Fibroblast of villous mesenchyme (primary cell): ENCODE measurements at regions not wholly inside any gene's neighbourhood (a gene's known extent, or its start where the extent isn't known, plus 50 kb on each side); places are given as distances from the start of the nearest gene placed in this dataset.

Experiments
- DNase-seq: peaks from one replicate; pipeline ENCODE4 v3.0.0-alpha.2; 2010; ENCODE audit warnings: low read depth
- H3K4me3 ChIP-seq: 2 replicates; pipeline ENCODE4 v1.5.1; 2011; ENCODE audit warnings: low read depth, mild to moderate bottlenecking, low read length
- CTCF ChIP-seq: IDR thresholded peaks from 2 replicates; pipeline ENCODE4 v1.5.1; 2012; ENCODE audit warnings: low read depth, mild to moderate bottlenecking, low read length; ENCODE audit not compliant: insufficient read depth

- H3K4me3 ChIP-seq = no peak overlapping the region
- DNase-seq = no peak
- TF ChIP-seq CTCF = no peak
Observed at GRCh38 chr11:134905928-134906327, 493.9 kb upstream of the B3GAT1 start.

GRCh38 chr11:134905517-134905916 lies 493.5 kb upstream of the B3GAT1 start:
- no peak overlapping the region for H3K4me3 ChIP-seq
- no peak for TF ChIP-seq CTCF
- DNase-seq = no peak

- no peak overlapping the region for H3K4me3 ChIP-seq
- TF ChIP-seq CTCF = no peak
- no peak for DNase-seq
Observed at GRCh38 chr11:134904103-134904790, 492.2 kb upstream of the B3GAT1 start.

GRCh38 chr11:134901955-134902918 lies 490.2 kb upstream of the B3GAT1 start:
- no peak for TF ChIP-seq CTCF
- H3K4me3 ChIP-seq = no peak overlapping the region
- no peak for DNase-seq

GRCh38 chr11:134901542-134901941 lies 489.5 kb upstream of the B3GAT1 start:
- no peak for TF ChIP-seq CTCF
- no peak for DNase-seq
- H3K4me3 ChIP-seq = no peak overlapping the region

GRCh38 chr11:134893810-134894685 lies 482.0 kb upstream of the B3GAT1 start:
- no peak for DNase-seq
- no peak for TF ChIP-seq CTCF
- H3K4me3 ChIP-seq = no peak overlapping the region
